ENCODE measurements at regions not wholly inside any gene's neighbourhood (a gene's known extent, or its start where the extent isn't known, plus 50 kb on each side); places are given as distances from the start of the nearest gene placed in this dataset.
A peak's percentile ranks its signal among the peaks of the same experiment; 100 is the strongest.

DNA sequence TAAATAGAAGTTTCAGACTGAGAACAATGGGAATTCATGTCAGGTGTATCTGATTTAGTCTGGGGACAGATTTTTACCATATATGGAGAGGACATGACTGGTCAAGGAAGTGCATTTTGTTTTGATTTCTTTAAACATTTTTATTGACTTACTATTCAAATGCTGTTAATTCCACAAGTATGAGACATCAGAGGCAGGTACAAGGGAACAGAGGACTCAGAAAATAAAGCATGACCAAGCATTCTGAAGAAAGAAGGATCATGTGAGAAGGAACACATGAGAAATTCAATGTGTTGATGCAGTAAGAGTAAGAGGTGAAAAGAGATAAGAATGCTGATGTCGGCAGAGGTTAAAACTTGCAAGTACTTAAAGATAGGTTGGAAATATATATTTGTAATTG, 1452.6 kb downstream of the PCDH7 start:
- Histone ChIP-seq H3K27ac (no peak overlapping the region), H3K4me1 (no peaks in the 10 kb centered on the region), H3K4me3 (no peak overlapping the region), H3K27me3 (no peaks in the 10 kb centered on the region), H3K36me3 (no peaks in the 10 kb centered on the region), H3K9me3 (no peaks in the 10 kb centered on the region)
- DNase-seq: no peak
- intact Hi-C loops (cut with DNase I; ENCODE audit: low total_unique reads): no loop called here
- WGBS, 5 donors: 77 to 93% (median 91%) methylated on average over 1 of the region's 1 CpG
- TF ChIP-seq CTCF (IDR thresholded peaks at IDR 0.05) (no peak), POLR2A (IDR thresholded peaks at IDR 0.05) (no peak), EP300 (IDR thresholded peaks at IDR 0.05) (no peak), POLR2AphosphoS5 (IDR thresholded peaks at IDR 0.05) (no peak)

DNA sequence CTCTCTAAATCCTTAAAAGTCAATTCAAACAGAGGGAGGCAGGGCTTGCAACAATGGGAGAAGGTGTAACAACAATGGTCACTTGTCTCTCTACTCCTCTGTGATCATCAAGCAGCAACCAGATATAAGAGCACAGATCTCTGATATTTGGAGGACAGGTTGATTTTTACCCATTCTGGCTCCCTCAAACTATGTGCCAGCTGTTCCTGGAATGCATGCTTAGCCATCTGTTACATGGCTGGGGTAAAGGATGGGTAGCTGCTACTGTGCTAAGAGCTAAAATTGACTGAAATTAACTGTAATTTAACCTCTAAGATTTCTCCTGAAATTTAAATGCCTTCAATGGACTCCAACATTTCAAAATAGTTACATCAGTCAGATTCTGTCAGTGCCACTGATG, 1459.9 kb downstream of the PCDH7 start:
- no peaks in the 10 kb centered on the region for H3K9me3 ChIP-seq
- no peaks in the 10 kb centered on the region for H3K36me3 ChIP-seq
- H3K27ac ChIP-seq: no peak overlapping the region
- intact Hi-C loops (cut with DNase I; ENCODE audit: low total_unique reads): no loop called here
- TF ChIP-seq EP300 (IDR thresholded peaks at IDR 0.05) (no peak), POLR2AphosphoS5 (IDR thresholded peaks at IDR 0.05) (no peak), CTCF (IDR thresholded peaks at IDR 0.05) (no peak), POLR2A (IDR thresholded peaks at IDR 0.05) (no peak)
- H3K4me3 ChIP-seq: no peak overlapping the region
- DNase-seq: no peak
- H3K4me1 ChIP-seq: no peaks in the 10 kb centered on the region
- no peaks in the 10 kb centered on the region for H3K27me3 ChIP-seq

GRCh38 chr4:32184186-32184585, 1464.0 kb downstream of the PCDH7 start:
- intact Hi-C loops (cut with DNase I; ENCODE audit: low total_unique reads): no loop called here
- WGBS, 5 donors: 41 to 60% (median 51%) methylated on average over 2 of the region's 2 CpGs
- Histone ChIP-seq H3K4me3 (no peak overlapping the region), H3K36me3 (no peaks in the 10 kb centered on the region), H3K4me1 (no peaks in the 10 kb centered on the region), H3K27me3 (no peaks in the 10 kb centered on the region), H3K27ac (no peak overlapping the region), H3K9me3 (peaks cover 0 to 3% (median 0%) of the 10 kb centered on the region in 4 donors)
- DNase-seq: no peak
- no peak for TF ChIP-seq EP300 (IDR thresholded peaks at IDR 0.05)
- TF ChIP-seq CTCF (IDR thresholded peaks at IDR 0.05): no peak
- no peak for TF ChIP-seq POLR2AphosphoS5 (IDR thresholded peaks at IDR 0.05)
- TF ChIP-seq POLR2A (IDR thresholded peaks at IDR 0.05): no peak

GRCh38 chr4:32189130-32189529, 1469.0 kb downstream of the PCDH7 start:
- no peak for TF ChIP-seq CTCF (IDR thresholded peaks at IDR 0.05)
- no peak for TF ChIP-seq EP300 (IDR thresholded peaks at IDR 0.05)
- no peak for TF ChIP-seq POLR2A (IDR thresholded peaks at IDR 0.05)
- no peak for TF ChIP-seq POLR2AphosphoS5 (IDR thresholded peaks at IDR 0.05)
- DNase-seq: peak in 1 of 2 donors; percentile 10
- Histone ChIP-seq H3K36me3 (no peaks in the 10 kb centered on the region), H3K4me3 (no peak overlapping the region), H3K27me3 (no peaks in the 10 kb centered on the region), H3K27ac (no peak overlapping the region), H3K4me1 (no peaks in the 10 kb centered on the region), H3K9me3 (peaks cover 0 to 14% (median 2%) of the 10 kb centered on the region in 4 donors)
- intact Hi-C loops (cut with DNase I; ENCODE audit: low total_unique reads): no loop called here
- WGBS, 5 donors: 86 to 88% (median 88%) methylated on average over 5 to 10 of the region's 10 CpGs

Measured in stomach (tissue), 8 donors.